Globus pallidus (tissue), 1 donor: ENCODE measurements at regions not wholly inside any gene's neighbourhood (a gene's known extent, or its start where the extent isn't known, plus 50 kb on each side); places are given as distances from the start of the nearest gene placed in this dataset.

Experiments
- DNase-seq: peaks from one replicate; pipeline ENCODE4 v3.0.0-alpha.2; 2015; ENCODE audit warnings: low spot score

DNA sequence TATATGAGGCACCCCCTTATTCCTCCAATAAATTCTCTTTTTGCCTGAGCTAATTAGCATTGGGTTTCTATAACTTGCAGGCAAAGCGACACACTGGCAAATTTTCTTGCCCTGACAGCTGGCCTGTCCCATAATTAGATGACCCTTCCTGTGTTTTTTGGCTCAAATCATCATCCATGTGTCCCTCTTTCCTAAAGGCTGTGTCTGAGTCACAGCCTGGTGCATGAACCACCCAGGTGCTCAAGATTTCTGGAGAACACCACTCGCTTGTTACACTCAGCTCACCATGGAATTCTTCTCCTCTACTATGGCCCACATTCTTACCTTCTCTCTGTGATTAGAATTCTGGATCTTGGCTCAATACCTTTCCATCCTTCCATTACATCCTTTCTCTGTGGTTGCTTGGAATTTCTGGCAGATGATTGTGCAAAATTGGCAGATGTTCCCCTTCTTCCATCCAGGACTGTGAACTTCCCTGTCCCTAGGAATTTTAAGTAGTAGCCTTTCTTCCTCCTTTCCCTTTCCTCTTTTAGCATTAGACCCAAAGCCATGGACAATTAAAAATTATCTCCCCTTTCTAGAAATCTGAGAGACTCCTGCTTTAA lies 116.0 kb upstream of the ANKRD1 start:
- DNase-seq = no peak

DNA sequence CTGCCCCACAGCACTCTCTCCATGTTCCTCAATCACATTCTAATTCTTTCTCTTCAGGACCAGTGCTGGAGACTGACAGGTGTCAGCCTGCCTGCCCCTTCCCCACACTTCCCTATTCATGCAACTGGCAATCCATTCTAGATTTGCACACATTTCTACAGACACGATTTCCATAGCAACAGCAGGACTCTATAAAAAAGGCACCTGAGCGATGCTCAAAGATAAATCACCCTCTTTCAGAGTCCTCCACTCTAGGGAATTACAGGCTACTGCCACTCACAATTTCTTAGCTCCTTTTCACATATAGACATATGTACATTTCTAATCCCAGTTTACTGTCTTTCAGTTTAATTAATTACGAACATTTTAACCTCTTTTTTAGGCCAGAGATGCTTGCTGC lies 118.1 kb upstream of the ANKRD1 start:
- DNase-seq = no peak

DNA sequence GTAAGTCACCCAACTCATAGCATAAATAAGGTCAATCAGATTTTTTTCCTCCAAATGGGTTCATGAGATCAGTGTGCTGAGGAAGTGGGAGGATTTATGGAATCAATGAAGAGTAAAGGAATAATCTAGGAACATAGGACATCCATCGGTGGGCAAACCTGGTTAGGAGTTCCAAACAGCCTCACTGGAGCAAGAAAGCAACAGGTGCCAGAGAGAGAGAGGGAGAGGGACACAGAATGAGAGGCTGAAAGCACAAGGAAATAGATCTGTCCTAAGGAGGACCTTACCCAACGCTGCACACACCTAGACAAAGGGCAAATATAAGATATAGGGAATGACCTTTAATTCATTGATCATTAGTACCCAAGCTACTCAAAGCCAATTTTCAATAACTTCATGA lies 119.5 kb upstream of the ANKRD1 start:
- DNase-seq = no peak

DNA sequence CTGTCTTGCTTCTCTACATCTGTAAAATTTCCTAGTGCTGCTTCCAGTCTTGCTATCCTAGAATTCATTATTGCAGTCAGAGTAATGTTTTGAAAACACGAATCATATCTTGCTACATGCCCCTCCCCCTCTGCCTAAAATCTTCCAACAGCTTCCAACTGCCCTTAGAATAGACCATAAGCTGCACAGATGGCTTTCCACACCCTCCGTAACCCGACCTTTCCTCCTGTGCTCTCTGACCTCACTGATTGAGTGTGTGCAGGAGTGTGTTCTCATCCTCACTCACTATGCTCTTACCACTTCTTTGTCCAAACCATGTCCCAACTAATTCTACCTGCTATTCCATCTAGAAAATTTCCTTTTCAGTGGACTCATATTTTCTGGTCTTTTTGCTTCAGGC lies 121.2 kb upstream of the ANKRD1 start:
- no peak for DNase-seq

DNA sequence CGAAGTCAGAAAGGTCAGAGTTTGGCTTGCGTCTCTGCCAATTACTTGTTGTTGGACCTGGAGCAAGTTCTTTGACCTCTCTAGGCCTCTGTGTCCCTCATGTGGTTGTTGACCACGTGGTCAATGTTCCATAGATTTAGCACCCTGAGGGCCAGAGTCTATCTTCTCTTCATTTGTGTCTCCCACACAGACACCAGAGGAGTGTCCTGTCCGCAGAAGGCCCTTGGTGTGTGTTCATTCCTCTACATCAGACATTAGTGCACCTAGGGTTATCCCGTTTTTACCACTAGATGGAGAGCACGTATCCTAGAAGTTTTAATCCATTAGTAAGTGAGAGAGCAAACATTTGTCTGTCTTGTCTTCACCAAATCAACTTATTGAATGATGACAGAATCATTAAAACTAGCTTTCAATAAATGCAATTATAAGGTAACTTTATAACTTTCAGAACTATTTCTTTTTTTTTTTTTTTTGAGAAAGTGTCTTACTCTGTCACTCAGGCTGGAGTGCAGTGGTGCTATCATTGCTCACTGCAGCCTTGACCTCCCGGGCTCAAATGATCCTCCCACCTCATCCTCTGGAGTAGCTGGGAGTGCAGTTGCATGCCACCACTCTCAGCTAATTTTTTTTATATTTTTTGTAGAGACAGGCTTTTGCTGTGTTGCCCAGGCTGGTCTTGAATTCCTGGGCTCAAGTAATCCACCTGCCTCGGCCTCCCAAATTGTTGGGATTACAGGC lies 122.5 kb upstream of the ANKRD1 start:
- peak; percentile 47 for DNase-seq

DNA sequence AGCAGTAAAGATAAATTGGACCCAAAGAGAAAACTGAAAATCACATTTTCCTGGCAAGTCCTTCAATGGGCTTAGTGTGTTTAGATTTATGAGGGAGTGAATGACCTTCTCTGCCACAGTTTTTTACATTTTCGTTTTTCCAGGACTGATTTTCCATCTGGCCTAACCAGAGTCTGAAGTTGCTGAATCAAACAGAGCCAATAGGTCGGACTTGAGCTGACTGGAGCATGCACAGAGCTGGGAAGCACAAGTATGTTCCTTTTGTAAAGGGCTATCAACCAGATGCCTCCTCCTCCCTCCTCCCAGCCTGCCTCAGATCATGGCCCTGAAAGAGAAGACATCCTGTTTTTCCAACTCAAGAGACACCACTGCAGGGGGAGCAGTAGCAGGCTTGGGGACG lies 126.0 kb upstream of the ANKRD1 start:
- no peak for DNase-seq

DNA sequence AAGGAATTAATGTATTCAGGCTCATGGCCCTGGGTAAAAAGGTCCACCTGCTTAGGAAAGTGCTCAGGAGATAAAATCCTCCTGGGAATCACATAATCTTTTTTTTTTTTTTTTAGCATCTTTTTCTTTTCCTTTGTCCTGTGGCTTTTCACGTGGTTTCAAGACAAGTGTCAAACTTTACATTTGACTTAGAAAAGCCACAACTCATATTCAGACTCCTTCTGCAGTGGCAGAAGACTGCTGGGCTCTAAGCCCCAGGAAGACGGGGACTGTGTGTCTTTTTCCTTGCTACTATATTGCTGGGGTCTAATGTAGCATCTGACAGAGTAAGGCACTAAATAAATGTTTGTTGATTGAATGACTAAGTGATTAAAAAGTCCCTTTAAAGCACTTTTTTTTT lies 127.5 kb upstream of the ANKRD1 start:
- no peak for DNase-seq

DNA sequence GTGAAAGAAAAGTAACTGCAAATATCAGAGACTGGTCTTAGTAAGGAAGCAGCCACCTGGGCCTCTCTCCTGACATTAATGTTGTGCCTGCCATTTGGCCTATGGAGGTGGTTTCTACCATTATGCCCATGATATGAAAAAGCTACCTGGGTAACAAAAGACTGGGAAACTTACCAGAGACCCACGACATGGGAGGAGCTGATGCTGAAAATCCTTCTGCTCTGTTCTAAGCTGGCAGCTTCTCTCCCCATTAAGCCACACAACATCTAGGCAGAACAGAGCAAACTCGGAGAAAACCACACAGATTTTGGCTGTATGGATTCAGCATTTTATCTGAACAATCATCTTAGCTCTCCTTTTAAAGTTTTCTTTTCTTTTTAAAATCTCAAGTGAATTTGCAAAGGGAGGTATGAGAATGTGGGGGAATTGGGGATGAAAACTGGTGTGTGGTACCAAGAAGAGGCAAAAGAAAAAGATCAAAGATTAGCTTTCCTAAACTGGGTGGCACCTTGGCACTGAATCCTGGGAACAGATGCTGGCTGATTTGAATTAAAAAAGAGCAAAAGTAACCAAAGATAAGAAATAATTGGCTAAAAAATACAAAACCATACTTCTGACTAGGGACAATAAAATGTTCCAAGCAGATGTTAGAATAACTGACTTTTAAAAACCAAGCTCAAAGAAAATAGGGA lies 128.6 kb upstream of the ANKRD1 start:
- DNase-seq = no peak

DNA sequence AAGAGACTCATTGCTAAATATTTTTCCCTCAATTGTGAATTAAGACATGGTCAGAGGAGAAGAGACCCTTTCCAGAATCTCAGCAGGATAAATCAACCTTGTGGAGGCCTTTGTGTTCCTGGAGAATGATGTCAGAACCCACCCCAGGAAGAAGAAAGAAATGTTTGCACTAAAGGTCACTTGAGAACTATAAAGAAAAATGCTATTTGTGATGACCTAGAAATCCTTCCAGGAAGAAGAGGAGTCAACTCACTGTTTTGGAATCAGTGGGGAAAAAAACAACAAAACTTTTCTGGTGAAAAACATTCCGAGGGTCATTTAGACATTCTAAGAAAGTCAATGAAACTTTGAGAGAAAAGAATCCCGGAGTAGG lies 129.1 kb upstream of the ANKRD1 start:
- no peak for DNase-seq

DNA sequence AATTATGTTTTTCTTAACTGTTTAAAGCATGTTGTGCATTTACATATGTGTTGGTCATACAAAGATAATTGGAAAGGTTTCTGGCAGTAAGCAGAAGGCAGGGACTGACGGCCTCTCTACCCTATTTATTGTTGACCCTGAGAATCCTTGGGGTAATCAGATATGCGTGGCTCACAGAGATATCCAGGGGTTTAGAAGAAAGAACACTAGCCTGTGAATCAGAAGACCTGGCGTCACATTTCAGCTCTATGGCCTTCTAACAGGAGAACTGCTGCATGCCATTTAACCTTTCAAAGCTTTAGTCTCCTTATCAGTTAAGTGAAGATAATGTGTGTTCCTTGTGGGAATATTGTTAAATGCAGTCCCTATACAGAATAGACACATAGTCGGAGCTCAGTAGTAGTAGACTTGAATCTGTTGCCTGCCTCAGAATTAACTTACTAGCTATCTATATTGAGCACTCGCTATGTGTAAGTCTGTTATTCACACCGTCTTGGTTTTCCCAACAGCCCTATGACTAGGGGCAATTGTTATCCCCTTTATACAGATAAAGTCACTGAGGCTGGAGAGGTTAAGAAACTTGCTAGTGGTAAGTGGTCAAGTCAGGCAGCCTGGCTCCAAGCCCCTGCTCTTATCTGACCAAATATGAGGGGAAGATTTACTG lies 129.6 kb upstream of the ANKRD1 start:
- DNase-seq = no peak

DNA sequence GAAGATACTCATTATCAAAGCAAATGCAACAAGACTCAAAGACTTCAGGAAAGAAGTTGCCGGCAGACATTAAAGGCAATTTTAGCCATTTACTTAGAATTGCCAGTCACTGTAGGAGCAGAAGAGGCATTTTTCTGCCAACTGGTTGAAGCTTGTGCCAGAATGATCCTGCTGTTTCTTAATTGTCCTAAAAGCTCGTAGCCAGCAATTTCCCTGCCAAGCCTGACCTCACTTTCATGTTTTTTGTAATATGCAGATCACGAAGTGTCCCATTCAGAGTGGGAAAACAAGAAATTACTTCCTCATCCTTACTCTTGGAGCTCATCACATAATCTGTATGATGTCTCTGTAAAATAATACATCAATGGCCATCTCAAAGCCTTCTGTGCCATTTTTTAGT lies 130.9 kb upstream of the ANKRD1 start:
- peak; percentile 76 for DNase-seq

DNA sequence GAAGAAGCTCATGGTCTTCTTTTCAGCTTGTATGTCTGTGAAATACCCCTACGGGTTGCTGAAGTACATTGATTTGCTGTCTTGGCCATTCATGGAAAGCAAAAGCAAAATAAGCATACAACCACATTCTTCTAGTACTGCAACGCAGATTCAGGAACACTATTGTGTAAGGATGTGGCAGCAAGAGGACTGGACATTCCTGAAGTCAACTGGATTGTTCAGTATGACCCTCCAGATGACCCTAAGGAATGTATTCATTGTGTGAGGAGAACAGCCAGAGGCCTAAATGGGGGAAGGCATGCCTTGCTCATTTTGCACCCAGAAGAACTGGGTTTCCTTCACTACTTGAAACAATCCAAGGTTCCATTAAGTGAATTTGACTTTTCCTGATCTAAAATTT lies 133.4 kb upstream of the ANKRD1 start:
- no peak for DNase-seq

DNA sequence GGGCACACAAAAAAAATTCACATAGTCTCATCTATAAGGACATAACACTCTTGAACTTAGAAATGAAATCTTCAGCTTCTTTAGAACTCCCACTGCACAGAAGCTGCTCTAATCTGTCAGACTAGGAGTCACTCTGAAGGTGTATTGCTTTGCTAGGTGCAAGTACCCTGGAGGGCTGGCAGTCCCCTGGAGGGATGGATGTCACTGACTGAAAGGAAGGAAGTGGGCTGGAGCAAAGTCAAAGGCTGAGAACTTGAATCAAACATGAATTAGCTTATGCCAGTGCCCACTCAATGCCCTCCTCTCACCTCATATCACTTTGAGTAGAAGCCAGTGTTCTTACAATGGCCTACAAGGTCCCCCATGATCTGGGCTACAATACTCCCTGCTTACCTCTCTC lies 140.3 kb upstream of the ANKRD1 start:
- no peak for DNase-seq

DNA sequence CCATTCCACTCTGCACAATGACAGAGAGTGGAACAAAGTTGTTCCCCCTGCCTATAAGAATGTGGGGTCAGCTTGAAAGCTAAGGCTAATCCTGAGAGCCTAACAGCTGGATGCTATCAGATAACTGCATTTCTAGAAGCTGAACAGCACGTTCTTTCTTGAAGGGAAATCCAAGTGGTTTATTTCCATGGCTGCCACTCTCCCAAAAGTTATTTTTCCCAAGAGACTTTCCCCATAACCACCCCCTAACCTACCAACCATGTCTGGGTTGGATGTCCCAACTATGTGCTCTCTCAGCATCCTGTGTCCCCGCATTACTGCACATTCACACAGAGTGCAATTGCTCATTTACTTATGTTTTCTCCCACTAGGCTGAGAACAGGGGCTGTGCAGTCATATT lies 140.7 kb upstream of the ANKRD1 start:
- DNase-seq = no peak

DNA sequence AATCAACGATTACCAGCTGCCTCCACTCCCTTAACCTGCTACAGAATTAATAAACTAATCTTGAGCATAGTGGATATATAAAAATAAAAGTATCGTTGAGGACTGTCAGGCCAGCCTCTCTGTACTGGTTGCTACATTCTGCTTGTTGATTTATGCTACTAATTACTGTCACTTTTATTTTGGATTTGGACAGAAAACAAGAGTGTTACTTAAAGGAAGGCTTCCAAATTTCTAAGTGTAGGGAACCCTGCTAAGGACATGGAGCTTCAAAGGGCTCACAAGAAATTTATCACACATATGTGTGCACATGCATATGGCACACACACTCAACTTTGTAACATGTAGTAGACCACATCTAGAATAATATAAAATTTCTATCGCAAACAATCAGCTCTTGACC lies 141.2 kb upstream of the ANKRD1 start:
- DNase-seq = no peak

DNA sequence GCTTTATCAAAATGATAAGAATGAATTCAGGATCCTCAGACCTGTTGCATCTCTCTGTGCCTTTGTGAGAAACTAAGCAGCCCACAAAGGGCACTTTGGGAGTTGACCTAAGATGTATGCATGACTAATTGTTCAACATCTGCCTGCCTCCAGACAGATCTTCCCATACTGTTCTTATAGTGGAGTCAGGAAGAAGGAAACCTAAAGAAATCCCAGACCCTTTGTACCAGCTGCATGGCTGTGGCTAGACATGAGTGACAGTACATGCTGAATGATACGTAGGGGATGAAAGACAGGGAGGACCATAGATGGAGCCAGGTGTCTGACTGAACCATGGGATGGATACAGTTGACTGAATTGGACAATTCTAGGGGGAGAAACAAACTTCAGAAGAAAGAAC lies 148.7 kb upstream of the PCGF5 start:
- DNase-seq = no peak

DNA sequence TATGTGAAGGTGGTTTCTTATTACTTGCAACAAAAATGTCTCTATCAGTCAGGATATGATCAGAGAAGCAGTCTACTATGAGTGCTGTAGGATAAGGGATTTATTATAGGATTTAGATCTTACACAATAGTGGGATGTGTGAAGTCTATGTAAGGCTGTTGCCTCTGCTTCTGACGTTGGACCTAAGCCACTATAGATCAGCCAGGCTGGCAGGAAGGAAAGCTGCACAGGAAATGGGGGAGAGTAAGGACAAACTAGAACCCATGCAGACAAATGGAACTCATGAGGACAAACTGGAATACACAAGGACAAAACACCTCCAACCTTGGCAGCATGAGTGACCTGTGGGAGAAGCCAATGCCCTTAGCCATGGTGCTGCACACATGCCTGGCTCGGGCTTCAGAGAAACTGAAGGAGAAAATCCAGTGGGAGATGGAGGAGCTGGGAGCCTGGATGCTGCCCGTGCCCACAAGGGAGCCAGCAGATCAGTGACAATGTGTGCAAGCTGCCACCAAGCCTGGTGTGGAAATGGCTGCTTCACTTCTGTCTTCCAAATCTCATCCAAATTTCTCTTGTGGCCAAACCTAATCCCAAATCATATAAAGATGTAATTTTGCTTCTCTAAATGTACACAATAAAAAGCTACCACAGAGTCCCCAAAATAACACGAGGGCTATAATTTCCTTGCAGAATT lies 147.0 kb upstream of the PCGF5 start:
- DNase-seq = no peak

DNA sequence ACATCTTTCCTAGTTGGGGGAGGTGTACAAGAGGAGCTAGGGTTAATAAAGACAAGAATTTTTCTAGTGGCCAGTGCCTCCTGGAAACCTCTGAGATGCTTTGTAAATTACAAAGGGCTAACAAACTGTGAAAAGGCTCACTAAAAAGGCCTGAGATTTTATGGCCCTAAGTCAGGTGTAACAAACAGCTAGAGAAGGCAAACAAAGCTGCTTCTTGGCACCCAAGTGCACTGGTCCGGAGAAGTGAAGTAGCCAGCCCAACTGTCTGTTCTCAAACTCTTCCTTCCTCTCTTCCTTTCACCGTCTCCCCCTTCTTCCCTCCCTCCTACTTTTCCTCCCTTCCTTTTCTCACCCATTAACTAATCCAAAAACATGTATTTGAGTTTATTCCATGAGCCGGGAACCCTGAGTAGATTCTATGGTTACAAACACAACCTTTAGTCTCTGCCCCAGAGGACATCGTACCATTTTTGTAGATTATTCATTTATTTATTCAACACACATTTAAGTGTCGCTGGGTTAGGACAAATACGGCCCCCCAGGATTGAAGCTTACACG lies 143.4 kb upstream of the PCGF5 start:
- DNase-seq = no peak

DNA sequence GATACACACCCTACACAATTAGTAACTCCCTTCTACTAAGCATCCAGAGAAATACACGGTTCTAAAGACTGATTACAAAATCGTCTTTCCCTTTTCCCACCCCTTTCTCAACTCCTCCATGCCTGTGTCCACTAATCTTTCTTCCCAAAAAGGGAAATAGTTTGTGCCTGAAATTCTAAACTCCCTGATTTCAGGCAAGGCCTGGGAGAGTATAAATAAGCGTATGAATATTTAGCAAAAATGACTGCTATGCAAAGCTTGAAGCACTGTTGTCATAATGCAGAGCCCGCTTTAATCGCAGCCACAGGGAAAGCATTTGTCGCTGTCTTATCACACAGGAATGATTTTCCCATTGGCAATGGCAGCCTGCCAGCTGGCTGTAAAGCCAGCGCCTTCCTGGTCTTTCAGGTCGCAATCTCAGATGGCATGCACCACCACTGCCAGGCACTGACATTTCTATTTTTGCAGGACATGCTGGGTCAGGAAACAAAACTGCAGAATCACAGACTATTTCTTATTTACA lies 142.9 kb upstream of the PCGF5 start:
- no peak for DNase-seq

DNA sequence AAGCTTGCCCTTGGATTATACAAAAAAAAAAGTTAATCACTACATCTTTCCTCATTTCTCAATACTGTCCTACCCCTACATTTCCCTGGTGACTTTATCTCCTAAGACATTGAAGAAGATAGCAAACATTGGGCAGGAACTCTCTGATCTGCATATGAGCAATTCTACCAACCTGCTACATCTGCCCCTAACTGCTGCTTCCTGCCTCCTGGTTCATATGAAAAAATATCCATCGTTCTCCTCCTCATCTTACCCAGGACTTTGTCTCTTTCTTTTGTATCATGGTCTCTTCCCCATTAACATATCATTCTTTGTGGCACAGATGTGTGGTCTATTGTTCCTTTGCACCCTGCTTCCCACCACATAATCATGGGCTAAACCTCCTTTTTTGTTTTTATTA lies 139.7 kb upstream of the PCGF5 start:
- DNase-seq = no peak

DNA sequence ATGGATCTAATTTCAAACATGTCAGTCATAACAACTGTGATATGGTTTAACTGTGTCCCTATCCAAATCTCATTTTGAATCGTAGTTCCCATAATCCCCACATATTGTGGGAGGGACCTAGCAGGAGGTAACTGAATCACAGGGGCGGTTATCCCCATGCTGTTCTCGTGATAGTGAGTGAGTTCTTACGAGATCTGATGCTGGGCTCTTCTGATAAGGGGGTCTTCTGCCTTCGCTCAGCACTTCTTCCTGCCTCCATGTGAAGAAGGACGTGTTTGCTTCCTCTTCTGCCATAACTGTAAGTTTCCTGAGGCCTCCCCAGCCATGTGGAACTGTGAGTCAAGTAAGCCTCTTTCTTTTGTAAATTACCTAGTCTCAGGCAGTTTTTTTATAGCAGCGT lies 138.0 kb upstream of the PCGF5 start:
- DNase-seq = no peak
